NOMO-1 treated with dmso at 0.1 percent for 144 hours (cell line): ENCODE measurements at regions not wholly inside any gene's neighbourhood (a gene's known extent, or its start where the extent isn't known, plus 50 kb on each side); places are given as distances from the start of the nearest gene placed in this dataset.

Experiments used
- DNase-seq: peaks from one replicate; lab custom pipeline; 2025; ENCODE audit not compliant: unreplicated experiment; lab: John Stamatoyannopoulos, UW

GRCh38 chr13:26838821-26839220, 78.2 kb upstream of the GPR12 start:
- DNase-seq, result no peak

DNA sequence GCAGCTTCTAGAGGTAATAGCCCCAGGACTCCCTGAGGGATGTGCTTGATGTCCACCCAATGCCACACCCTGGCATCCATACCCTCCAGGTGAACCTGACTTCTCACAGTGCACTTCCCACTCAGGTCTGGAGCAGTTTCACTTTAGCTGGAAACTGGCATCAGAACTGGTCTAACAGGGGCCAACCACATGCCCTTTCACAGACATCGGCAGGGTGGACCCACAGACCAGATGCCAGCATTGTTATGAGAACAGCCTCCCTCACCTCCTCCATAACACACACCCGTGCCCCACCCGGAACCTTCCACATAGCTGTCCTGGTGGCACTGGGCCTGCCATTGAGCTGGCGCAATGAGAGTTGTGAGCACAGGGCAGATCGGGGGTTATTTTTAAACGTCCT, 77.4 kb upstream of the GPR12 start:
- no peak for DNase-seq

DNA sequence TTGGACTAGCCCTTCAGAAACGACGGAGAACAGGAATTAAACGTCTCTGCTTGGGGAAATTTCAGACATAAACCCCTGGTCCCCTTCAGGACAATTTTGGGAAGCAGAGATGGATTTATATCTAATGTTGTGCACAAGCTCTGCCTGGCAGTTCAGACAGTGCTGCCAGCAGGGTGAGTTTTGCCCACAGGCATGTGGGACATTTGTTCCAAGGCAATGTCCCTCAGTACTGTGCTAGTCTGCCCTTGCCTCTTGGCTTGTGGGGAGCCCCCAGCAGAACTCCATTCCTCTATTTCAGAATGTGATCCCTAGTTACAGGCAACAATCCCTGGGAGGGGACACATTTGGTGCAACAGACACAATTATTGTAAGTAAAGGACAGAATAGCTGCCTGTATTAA, 76.5 kb upstream of the GPR12 start:
- DNase-seq, result no peak

DNA sequence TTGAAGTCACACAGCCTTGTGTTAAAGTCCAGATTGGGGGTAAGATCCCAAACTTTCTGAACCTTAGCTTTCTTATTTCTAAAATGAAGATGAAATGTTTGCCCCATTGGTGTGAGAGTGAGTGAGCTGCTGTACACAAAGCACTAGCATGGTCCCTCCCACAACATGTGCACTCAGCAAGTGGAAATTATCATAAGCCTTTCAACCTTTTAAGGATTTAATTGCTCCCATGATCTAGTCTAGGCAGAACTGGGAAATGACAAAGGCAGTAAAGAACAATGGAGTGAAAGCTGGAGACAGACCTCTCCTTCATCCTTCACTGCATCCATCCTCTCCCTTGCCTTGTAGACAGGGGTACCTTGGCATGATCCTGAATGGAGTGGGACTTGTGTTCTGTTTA, 76.0 kb upstream of the GPR12 start:
- DNase-seq, result no peak

GRCh38 chr13:26834646-26835045, 74.1 kb upstream of the GPR12 start:
- no peak for DNase-seq

DNA sequence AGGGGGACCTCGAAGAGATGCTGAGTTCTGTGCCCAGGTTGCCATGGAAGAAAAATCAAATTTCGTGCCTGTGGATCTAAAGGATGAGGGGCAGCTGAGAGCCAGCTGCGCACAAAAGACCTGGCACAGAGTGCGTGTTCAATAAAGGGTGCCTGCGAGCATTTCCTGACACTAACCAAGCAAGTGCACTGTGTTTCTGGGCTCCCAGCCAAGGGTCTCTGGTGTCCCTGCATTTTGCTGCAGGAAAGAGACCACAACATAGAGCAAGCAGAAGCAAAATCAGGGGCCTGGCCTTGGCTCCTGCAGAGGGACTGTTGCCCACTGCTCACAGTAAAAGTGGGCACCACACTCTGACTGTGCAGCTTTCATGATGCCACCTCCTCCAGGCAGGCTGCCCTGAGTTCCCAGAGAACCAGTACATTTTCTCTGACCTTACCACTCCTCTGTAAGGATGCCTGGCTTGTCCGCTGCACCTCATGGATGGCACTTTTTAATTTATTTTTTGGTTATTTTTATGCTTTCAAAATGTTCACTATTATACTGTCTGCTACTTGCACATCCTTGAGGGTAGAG, 70.8 kb upstream of the GPR12 start:
- DNase-seq, result no peak

DNA sequence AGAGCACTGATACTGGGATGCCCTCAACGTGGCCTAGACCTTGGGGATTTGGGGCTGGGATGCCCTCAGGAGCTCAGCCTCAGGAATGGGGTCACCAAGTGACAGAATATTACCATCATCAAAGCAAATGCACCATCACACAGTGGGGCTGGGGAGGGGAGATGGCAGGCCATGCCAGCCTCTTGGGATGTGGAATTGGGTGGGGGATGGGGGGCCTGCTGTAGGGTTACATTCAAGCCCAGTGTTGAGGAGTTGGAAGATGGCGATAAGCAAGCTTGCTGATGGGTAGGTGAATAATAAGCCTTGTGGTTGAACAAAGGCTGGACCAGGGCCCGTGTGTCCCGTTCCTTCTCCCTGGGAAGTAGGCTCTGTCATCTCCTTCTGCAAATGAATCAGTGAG, 69.1 kb upstream of the GPR12 start:
- DNase-seq, result no peak

DNA sequence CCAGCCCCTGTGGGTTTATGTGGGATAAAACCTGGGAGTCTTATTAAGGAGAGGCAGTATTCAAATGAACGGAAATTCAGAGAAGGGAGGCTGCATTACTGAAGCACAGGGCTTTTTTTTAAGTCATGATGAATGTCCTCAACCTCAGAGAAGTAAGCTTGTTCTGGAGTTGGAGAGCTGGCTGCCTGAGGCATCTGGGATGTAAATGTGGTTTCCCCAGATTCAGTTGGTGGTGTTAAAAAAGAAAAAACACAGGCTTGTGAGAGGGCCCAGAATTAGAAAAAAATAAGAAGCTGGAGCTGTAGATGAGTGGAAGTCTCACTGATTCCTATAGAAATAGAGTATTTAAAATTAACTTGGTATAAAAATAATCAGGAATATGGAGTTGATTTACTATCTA, 64.0 kb upstream of the GPR12 start:
- DNase-seq, result no peak

GRCh38 chr13:26822146-26822545, 61.6 kb upstream of the GPR12 start:
- DNase-seq, result no peak

GRCh38 chr13:26821672-26822071, 61.1 kb upstream of the GPR12 start:
- no peak for DNase-seq

DNA sequence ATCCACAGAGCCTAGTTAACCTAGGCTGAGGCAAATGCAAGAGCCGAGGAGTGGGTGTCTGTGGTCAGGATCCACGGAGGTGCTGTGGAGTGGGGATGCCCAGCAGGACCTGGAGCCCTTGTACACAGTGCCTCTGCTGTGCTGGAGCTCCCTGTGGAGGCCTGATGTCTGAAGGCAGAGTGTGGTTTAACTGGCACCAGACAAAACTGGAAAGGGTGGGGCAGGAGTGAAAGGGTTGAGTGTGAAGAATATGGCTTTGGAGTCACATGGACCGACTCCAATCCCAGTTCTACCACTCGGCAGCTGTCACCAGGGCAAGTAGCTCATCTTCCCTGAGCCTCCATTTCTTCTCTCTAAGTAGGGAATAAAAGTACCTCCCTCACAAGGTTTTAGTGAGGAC, 60.3 kb upstream of the GPR12 start:
- no peak for DNase-seq

GRCh38 chr13:26819046-26819445, 58.5 kb upstream of the GPR12 start:
- no peak for DNase-seq

DNA sequence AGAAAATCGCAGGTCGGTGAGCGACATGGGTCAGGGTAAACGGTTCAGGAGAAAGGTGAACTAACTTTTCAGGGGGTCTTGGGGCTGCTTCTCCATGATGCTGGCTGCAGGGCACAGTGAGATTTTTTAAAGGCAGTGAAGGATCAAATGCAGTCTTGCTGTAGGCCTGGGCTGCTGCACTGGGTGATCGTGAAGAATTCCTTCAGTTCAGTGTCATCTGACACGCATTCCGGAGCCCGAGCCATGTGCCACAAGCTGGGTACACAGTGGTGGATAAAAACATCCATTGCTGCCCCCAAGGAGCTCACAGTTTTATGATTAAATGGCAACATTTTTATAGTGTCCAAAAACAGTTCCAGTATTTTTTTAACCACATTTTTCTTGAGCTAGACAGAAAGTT, 56.3 kb upstream of the GPR12 start:
- no peak for DNase-seq

- no peak for DNase-seq
Observed at GRCh38 chr13:26813980-26814348, 53.4 kb upstream of the GPR12 start.

- no peak for DNase-seq
Observed at GRCh38 chr13:26813321-26813979, 52.9 kb upstream of the GPR12 start.

DNA sequence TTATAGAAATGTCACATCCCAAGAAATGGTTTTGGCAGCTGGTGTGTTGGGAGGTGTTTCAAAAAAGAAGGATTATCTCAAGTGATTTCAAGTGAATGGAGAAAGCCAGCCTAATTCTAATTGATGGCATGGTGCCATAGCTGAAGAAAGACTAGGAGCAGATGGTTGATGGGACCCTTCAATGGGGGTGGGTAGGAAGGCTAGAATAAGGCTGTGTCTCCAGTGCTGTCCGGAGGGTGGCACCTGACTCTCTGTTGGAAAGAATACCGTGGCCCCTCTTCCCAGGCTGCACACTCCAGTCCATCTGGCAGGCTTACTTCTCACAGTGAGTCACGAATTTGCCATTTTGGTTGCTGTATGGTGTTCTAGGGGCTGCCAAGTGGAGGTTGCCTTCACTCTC, 51.0 kb upstream of the GPR12 start:
- no peak for DNase-seq
